DOHH2 (cell line): ENCODE measurements at regions not wholly inside any gene's neighbourhood (a gene's known extent, or its start where the extent isn't known, plus 50 kb on each side); places are given as distances from the start of the nearest gene placed in this dataset.

Source experiments
- EZH2phosphoT487 ChIP-seq: fragments of 200-600 bp; sonication (generic); IDR thresholded peaks from 2 replicates; pipeline ENCODE4 v1.6.1; 2017; ENCODE audit warnings: borderline replicate concordance, mild to moderate bottlenecking, antibody characterized with exemption, low read length, moderate library complexity, mixed read lengths
- TF ChIP-seq, protein P1 (sequence below): fragments of 200-600 bp; sonication (generic); IDR thresholded peaks from one replicate; pipeline ENCODE4 v1.5.1; 2014; ENCODE audit warnings: antibody characterized with exemption, mild to moderate bottlenecking, low read depth, low read length; ENCODE audit not compliant: poor library complexity, severe bottlenecking

DNA sequence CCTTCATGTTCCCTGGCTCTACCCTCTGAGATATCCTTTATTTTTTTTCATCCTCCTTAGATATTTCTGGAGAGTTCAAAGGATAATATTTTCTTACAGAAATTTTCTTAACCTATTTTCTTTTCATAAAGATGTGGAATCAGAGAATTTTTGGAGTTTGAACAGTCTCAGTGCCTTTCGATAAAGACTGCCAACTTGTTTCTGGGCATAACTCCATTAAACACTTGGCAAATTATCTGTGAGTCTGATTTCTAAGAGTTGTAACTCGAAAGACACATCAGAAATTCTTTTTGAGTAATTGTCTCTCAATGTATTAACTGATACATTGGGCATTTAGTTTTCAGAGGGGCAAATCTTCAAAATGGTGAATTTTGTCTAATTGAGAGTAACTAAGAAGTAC lies 1255.6 kb downstream of the NCAM2 start:
- TF ChIP-seq, protein P1, sequence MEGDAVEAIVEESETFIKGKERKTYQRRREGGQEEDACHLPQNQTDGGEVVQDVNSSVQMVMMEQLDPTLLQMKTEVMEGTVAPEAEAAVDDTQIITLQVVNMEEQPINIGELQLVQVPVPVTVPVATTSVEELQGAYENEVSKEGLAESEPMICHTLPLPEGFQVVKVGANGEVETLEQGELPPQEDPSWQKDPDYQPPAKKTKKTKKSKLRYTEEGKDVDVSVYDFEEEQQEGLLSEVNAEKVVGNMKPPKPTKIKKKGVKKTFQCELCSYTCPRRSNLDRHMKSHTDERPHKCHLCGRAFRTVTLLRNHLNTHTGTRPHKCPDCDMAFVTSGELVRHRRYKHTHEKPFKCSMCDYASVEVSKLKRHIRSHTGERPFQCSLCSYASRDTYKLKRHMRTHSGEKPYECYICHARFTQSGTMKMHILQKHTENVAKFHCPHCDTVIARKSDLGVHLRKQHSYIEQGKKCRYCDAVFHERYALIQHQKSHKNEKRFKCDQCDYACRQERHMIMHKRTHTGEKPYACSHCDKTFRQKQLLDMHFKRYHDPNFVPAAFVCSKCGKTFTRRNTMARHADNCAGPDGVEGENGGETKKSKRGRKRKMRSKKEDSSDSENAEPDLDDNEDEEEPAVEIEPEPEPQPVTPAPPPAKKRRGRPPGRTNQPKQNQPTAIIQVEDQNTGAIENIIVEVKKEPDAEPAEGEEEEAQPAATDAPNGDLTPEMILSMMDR = no peak
- no peak for TF ChIP-seq EZH2phosphoT487
